ENCODE measurements at regions not wholly inside any gene's neighbourhood (a gene's known extent, or its start where the extent isn't known, plus 50 kb on each side); places are given as distances from the start of the nearest gene placed in this dataset.

GRCh38 chr10:130726996-130727725, 584.4 kb downstream of the TCERG1L start:
- H3K27ac Mint-ChIP-seq, result no peak overlapping the region
- H3K9me3 Mint-ChIP-seq, result no peaks in the 10 kb centered on the region
- ATAC-seq (no peak), DNase-seq (no peak)
- H3K4me1 Mint-ChIP-seq, result no peaks in the 10 kb centered on the region
- H3K4me3 Mint-ChIP-seq, result no peak overlapping the region
- H3K27me3 Mint-ChIP-seq, result no peaks in the 10 kb centered on the region
- H3K36me3 Mint-ChIP-seq (ENCODE audit: low read depth), result no peaks in the 10 kb centered on the region

GRCh38 chr10:130727766-130728490, 583.6 kb downstream of the TCERG1L start:
- no peak for ATAC-seq

GRCh38 chr10:130728531-130729215, 582.8 kb downstream of the TCERG1L start:
- H3K27ac Mint-ChIP-seq, result no peak overlapping the region
- ATAC-seq (no peak), DNase-seq (no peak)
- no peaks in the 10 kb centered on the region for H3K9me3 Mint-ChIP-seq
- no peaks in the 10 kb centered on the region for H3K4me1 Mint-ChIP-seq
- no peaks in the 10 kb centered on the region for H3K27me3 Mint-ChIP-seq
- no peaks in the 10 kb centered on the region for H3K36me3 Mint-ChIP-seq (ENCODE audit: low read depth)
- H3K4me3 Mint-ChIP-seq, result no peak overlapping the region

More at GRCh38 chr10:130727766-130728490, 583.6 kb downstream of the TCERG1L start:
- Mint-ChIP-seq H3K4me3 (no peak overlapping the region), H3K27me3 (no peaks in the 10 kb centered on the region), H3K4me1 (no peaks in the 10 kb centered on the region), H3K27ac (no peak overlapping the region), H3K9me3 (no peaks in the 10 kb centered on the region), H3K36me3 (ENCODE audit: low read depth) (no peaks in the 10 kb centered on the region)
- DNase-seq, result no peak

- Mint-ChIP-seq H3K9me3 (no peaks in the 10 kb centered on the region), H3K27me3 (no peaks in the 10 kb centered on the region), H3K4me1 (no peaks in the 10 kb centered on the region), H3K36me3 (ENCODE audit: low read depth) (no peaks in the 10 kb centered on the region), H3K27ac (no peak overlapping the region), H3K4me3 (no peak overlapping the region)
- DNase-seq, result no peak
- no peak for ATAC-seq
Measured at GRCh38 chr10:130729876-130730275, 581.6 kb downstream of the TCERG1L start.

GRCh38 chr10:130737186-130737585, 574.3 kb downstream of the TCERG1L start:
- H3K36me3 Mint-ChIP-seq (ENCODE audit: low read depth), result no peaks in the 10 kb centered on the region
- ATAC-seq, result no peak
- no peaks in the 10 kb centered on the region for H3K4me1 Mint-ChIP-seq
- H3K27ac Mint-ChIP-seq, result no peak overlapping the region
- no peaks in the 10 kb centered on the region for H3K27me3 Mint-ChIP-seq
- no peak for DNase-seq
- no peak overlapping the region for H3K4me3 Mint-ChIP-seq
- H3K9me3 Mint-ChIP-seq, result no peaks in the 10 kb centered on the region

- Mint-ChIP-seq H3K4me3 (no peak overlapping the region), H3K27me3 (no peaks in the 10 kb centered on the region), H3K4me1 (no peaks in the 10 kb centered on the region), H3K9me3 (no peaks in the 10 kb centered on the region), H3K36me3 (ENCODE audit: low read depth) (no peaks in the 10 kb centered on the region), H3K27ac (no peak overlapping the region)
- no peak for DNase-seq
- no peak for ATAC-seq
Measured at GRCh38 chr10:130737621-130738020, 573.9 kb downstream of the TCERG1L start.

GRCh38 chr10:130739016-130739756, 572.3 kb downstream of the TCERG1L start:
- Mint-ChIP-seq H3K4me1 (no peaks in the 10 kb centered on the region), H3K36me3 (ENCODE audit: low read depth) (no peaks in the 10 kb centered on the region), H3K27ac (no peak overlapping the region), H3K4me3 (no peak overlapping the region), H3K27me3 (no peaks in the 10 kb centered on the region), H3K9me3 (no peaks in the 10 kb centered on the region)
- no peak for ATAC-seq
- no peak for DNase-seq

GRCh38 chr10:130739757-130740145, 571.8 kb downstream of the TCERG1L start:
- Mint-ChIP-seq H3K36me3 (ENCODE audit: low read depth) (no peaks in the 10 kb centered on the region), H3K9me3 (no peaks in the 10 kb centered on the region), H3K4me3 (no peak overlapping the region), H3K4me1 (no peaks in the 10 kb centered on the region), H3K27me3 (no peaks in the 10 kb centered on the region), H3K27ac (no peak overlapping the region)
- no peak for ATAC-seq
- DNase-seq, result no peak

- no peaks in the 10 kb centered on the region for H3K9me3 Mint-ChIP-seq
- H3K4me1 Mint-ChIP-seq, result no peaks in the 10 kb centered on the region
- H3K4me3 Mint-ChIP-seq, result no peak overlapping the region
- no peak overlapping the region for H3K27ac Mint-ChIP-seq
- ATAC-seq, result no peak
- no peaks in the 10 kb centered on the region for H3K36me3 Mint-ChIP-seq (ENCODE audit: low read depth)
- H3K27me3 Mint-ChIP-seq, result no peaks in the 10 kb centered on the region
- DNase-seq, result no peak
Measured at GRCh38 chr10:130740166-130740565, 571.4 kb downstream of the TCERG1L start.

GRCh38 chr10:130740915-130741750, 570.4 kb downstream of the TCERG1L start:
- ATAC-seq (no peak), DNase-seq (no peak)
- Mint-ChIP-seq H3K4me3 (no peak overlapping the region), H3K27ac (no peak overlapping the region), H3K36me3 (ENCODE audit: low read depth) (no peaks in the 10 kb centered on the region), H3K27me3 (no peaks in the 10 kb centered on the region), H3K9me3 (no peaks in the 10 kb centered on the region), H3K4me1 (no peaks in the 10 kb centered on the region)

- no peaks in the 10 kb centered on the region for H3K27me3 Mint-ChIP-seq
- no peaks in the 10 kb centered on the region for H3K9me3 Mint-ChIP-seq
- no peaks in the 10 kb centered on the region for H3K4me1 Mint-ChIP-seq
Measured at GRCh38 chr10:130741901-130742855, 569.3 kb downstream of the TCERG1L start.

GRCh38 chr10:130742941-130743675, 568.4 kb downstream of the TCERG1L start:
- no peak overlapping the region for H3K4me3 Mint-ChIP-seq
- no peak for DNase-seq
- ATAC-seq, result no peak
- no peaks in the 10 kb centered on the region for H3K27me3 Mint-ChIP-seq
- H3K4me1 Mint-ChIP-seq, result no peaks in the 10 kb centered on the region
- H3K9me3 Mint-ChIP-seq, result no peaks in the 10 kb centered on the region
- no peak overlapping the region for H3K27ac Mint-ChIP-seq
- H3K36me3 Mint-ChIP-seq (ENCODE audit: low read depth), result no peaks in the 10 kb centered on the region

More at GRCh38 chr10:130741901-130742855, 569.3 kb downstream of the TCERG1L start:
- DNase-seq (no peak), ATAC-seq (no peak)
- H3K4me3 Mint-ChIP-seq, result no peak overlapping the region
- H3K27ac Mint-ChIP-seq, result no peak overlapping the region
- no peaks in the 10 kb centered on the region for H3K36me3 Mint-ChIP-seq (ENCODE audit: low read depth)
